Liver (tissue), 7 donors: ENCODE measurements at regions not wholly inside any gene's neighbourhood (a gene's known extent, or its start where the extent isn't known, plus 50 kb on each side); places are given as distances from the start of the nearest gene placed in this dataset.

Experiments used
- DNase-seq: peaks from one replicate; pipeline ENCODE4 v3.0.0-alpha.2; 2017; ENCODE audit warnings: low spot score
- H3K27ac ChIP-seq, 2 donors: one replicate each; pipeline ENCODE4 v1.7.0; 2013; ENCODE audit warnings: inconsistent platforms in 2 of 2, low read length in 2 of 2, control low read depth in 1 of 2, low read depth in 1 of 2, mild to moderate bottlenecking in 1 of 2
- H3K27me3 ChIP-seq, 4 donors: one replicate each; pipeline versions ENCODE4 v1.6.1 to v1.7.0; 2013; ENCODE audit warnings: low read length in 3 of 4, inconsistent platforms in 1 of 4, mild to moderate bottlenecking in 1 of 4, moderate library complexity in 1 of 4; ENCODE audit not compliant: control insufficient read depth in 4 of 4, insufficient read depth in 4 of 4
- H3K36me3 ChIP-seq, 4 donors: one replicate each; pipeline versions ENCODE4 v1.6.1 to v1.7.0; 2013; ENCODE audit warnings: low read length in 3 of 4, mild to moderate bottlenecking in 3 of 4, low read depth in 1 of 4, moderate library complexity in 1 of 4; ENCODE audit not compliant: control insufficient read depth in 4 of 4, insufficient read depth in 3 of 4
- H3K4me1 ChIP-seq, 4 donors: one replicate each; pipeline versions ENCODE4 v1.6.1 to v1.7.0; 2013; ENCODE audit warnings: low read length in 3 of 4, mild to moderate bottlenecking in 3 of 4, moderate library complexity in 1 of 4; ENCODE audit not compliant: control insufficient read depth in 4 of 4, insufficient read depth in 4 of 4
- H3K4me3 ChIP-seq, 3 donors: one replicate each; pipeline versions ENCODE4 v1.6.1 to v1.7.0; 2013; ENCODE audit warnings: low read length in 3 of 3, control low read depth in 1 of 3, low read depth in 1 of 3, mild to moderate bottlenecking in 1 of 3
- H3K9ac ChIP-seq, 2 donors: one replicate each; pipeline ENCODE4 v1.7.0; 2013; ENCODE audit warnings: low read length in 2 of 2, mild to moderate bottlenecking in 2 of 2, moderate library complexity in 2 of 2, control low read depth in 1 of 2, low read depth in 1 of 2
- H3K9me3 ChIP-seq, 4 donors: one replicate each; pipeline versions ENCODE4 v1.6.1 to v1.7.0; 2013; ENCODE audit warnings: low read length in 3 of 4; ENCODE audit not compliant: control insufficient read depth in 4 of 4
- EGR1 ChIP-seq, 2 donors: IDR thresholded peaks; 2 replicates each; pipeline ENCODE4 v1.6.1; 2016 to 2018; ENCODE audit warnings: antibody characterized with exemption in 2 of 2, low read depth in 2 of 2
- FOXA1 ChIP-seq: IDR thresholded peaks from 2 replicates; pipeline ENCODE4 v1.6.1; 2016; ENCODE audit warnings: antibody characterized with exemption
- FOXA2 ChIP-seq: IDR thresholded peaks from 2 replicates; pipeline ENCODE4 v1.6.1; 2016; ENCODE audit warnings: antibody characterized with exemption
- GABPA ChIP-seq, 2 donors: IDR thresholded peaks in 1 of 2; conservative IDR thresholded peaks in 1 of 2; 2 replicates each; pipeline ENCODE4 v1.6.1; 2016; ENCODE audit warnings: antibody characterized with exemption in 2 of 2, mild to moderate bottlenecking in 1 of 2, moderate library complexity in 1 of 2
- HNF4A ChIP-seq, 2 donors: conservative IDR thresholded peaks; 2 replicates each; pipeline ENCODE4 v1.6.1; 2016; ENCODE audit warnings: antibody characterized with exemption in 2 of 2, mild to moderate bottlenecking in 2 of 2
- HNF4G ChIP-seq: IDR thresholded peaks from 2 replicates; pipeline ENCODE4 v1.6.1; 2016; ENCODE audit warnings: antibody characterized with exemption
- JUND ChIP-seq, 2 donors: IDR thresholded peaks; 2 replicates each; pipeline ENCODE4 v1.6.1; 2016; ENCODE audit warnings: antibody characterized with exemption in 2 of 2
- RAD21 ChIP-seq, 2 donors: IDR thresholded peaks; 2 replicates each; pipeline ENCODE4 v1.6.1; 2016; ENCODE audit warnings: antibody characterized with exemption in 2 of 2, mild to moderate bottlenecking in 2 of 2
- RXRA ChIP-seq, 2 donors: IDR thresholded peaks; 2 replicates each; pipeline ENCODE4 v1.6.1; 2017 to 2018; ENCODE audit warnings: antibody characterized with exemption in 2 of 2, mild to moderate bottlenecking in 1 of 2
- SP1 ChIP-seq: IDR thresholded peaks from 2 replicates; pipeline ENCODE4 v1.6.1; 2018; ENCODE audit warnings: antibody characterized with exemption, mild to moderate bottlenecking
- TAF1 ChIP-seq: conservative IDR thresholded peaks from 2 replicates; pipeline ENCODE4 v1.6.1; 2016; ENCODE audit warnings: antibody characterized with exemption, mild to moderate bottlenecking
- WGBS: extraction: QIAGEN DNeasy Blood & Tissue Kit; methylation state at CpG from one replicate; pipeline ENCODE4 v1.1.7; 2013; 5-methylcytosine and 5-hydroxymethylcytosine counted together
- TF ChIP-seq, protein P1 (sequence below): IDR thresholded peaks from 2 replicates; pipeline ENCODE4 v1.6.1; 2016; ENCODE audit warnings: antibody characterized with exemption
- TF ChIP-seq, protein P2 (sequence below): IDR thresholded peaks from 2 replicates; pipeline ENCODE4 v1.6.1; 2016; ENCODE audit warnings: antibody characterized with exemption
- TF ChIP-seq, protein P3 (sequence below): IDR thresholded peaks from 2 replicates; pipeline ENCODE4 v1.6.1; 2016; ENCODE audit warnings: antibody characterized with exemption, mild to moderate bottlenecking
- donor health status: healthy.
- donor health status: healthy.
- donor health status: healthy.
- donor health status: healthy.

DNA sequence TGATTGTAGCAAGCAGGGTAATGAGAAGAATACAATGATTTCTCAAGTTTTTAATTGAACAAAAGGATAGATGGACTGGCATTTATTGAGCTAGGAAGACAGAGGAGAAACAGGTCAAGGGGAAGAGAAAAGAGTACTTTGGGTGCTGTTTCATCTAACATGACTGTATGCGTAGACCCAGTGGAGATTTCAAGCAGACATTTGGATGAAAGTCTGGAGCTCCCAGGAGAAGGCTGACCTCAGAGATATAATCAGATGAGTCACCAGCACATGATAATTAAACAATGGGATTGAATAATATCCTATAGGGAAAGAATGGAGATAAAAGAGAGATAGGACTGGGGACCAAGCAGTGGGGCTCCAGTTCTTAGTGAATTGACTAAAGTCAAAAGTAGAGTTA, 194.9 kb downstream of the ARRDC4 start:
- Histone ChIP-seq H3K9ac (no peak overlapping the region), H3K36me3 (no peaks in the 10 kb centered on the region), H3K4me3 (no peak overlapping the region), H3K9me3 (no peaks in the 10 kb centered on the region), H3K27me3 (no peaks in the 10 kb centered on the region), H3K27ac (no peak overlapping the region), H3K4me1 (no peaks in the 10 kb centered on the region)
- WGBS = 90% methylated on average over 1 of the region's 1 CpG
- TF ChIP-seq RAD21 (IDR thresholded peaks at IDR 0.05) = no peak
- TF ChIP-seq GABPA (IDR thresholded peaks at IDR 0.05 in 1 of 2, conservative IDR thresholded peaks at IDR 0.05 in 1 of 2) = no peak
- TF ChIP-seq, protein P1, sequence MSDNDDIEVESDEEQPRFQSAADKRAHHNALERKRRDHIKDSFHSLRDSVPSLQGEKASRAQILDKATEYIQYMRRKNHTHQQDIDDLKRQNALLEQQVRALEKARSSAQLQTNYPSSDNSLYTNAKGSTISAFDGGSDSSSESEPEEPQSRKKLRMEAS = no peak
- TF ChIP-seq FOXA2 = no peak
- TF ChIP-seq, protein P2, sequence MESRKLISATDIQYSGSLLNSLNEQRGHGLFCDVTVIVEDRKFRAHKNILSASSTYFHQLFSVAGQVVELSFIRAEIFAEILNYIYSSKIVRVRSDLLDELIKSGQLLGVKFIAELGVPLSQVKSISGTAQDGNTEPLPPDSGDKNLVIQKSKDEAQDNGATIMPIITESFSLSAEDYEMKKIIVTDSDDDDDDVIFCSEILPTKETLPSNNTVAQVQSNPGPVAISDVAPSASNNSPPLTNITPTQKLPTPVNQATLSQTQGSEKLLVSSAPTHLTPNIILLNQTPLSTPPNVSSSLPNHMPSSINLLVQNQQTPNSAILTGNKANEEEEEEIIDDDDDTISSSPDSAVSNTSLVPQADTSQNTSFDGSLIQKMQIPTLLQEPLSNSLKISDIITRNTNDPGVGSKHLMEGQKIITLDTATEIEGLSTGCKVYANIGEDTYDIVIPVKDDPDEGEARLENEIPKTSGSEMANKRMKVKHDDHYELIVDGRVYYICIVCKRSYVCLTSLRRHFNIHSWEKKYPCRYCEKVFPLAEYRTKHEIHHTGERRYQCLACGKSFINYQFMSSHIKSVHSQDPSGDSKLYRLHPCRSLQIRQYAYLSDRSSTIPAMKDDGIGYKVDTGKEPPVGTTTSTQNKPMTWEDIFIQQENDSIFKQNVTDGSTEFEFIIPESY = no peak
- TF ChIP-seq HNF4G = no peak
- no peak for TF ChIP-seq RXRA (IDR thresholded peaks at IDR 0.05)
- TF ChIP-seq HNF4A (conservative IDR thresholded peaks at IDR 0.05) = no peak
- no peak for TF ChIP-seq FOXA1
- TF ChIP-seq SP1 = no peak
- TF ChIP-seq TAF1 = no peak
- TF ChIP-seq EGR1 (IDR thresholded peaks at IDR 0.05; ENCODE audit: low read depth in 2 of 2) = no peak
- TF ChIP-seq JUND (IDR thresholded peaks at IDR 0.05) = no peak
- no peak for DNase-seq

DNA sequence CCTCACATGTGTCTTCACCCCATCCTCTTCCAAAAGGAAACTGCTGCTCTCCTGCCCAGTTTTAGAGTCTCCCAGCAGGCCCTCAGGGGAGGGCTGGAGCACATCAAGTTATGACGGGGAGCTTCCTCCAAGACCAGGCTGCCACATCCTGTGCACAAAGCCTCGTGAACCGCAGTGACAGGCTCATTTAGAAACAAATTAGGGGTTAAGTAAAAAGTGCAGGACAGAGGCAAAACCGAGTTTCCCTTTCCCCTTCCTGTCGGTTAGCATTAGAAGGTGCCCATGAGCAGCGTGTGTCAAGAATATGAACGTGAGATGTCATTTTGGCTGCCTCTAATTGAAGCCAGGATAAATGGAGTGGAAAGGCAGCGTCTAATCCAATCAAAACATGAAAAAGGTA, 199.7 kb downstream of the ARRDC4 start:
- TF ChIP-seq HNF4G = no peak
- TF ChIP-seq, protein P3, sequence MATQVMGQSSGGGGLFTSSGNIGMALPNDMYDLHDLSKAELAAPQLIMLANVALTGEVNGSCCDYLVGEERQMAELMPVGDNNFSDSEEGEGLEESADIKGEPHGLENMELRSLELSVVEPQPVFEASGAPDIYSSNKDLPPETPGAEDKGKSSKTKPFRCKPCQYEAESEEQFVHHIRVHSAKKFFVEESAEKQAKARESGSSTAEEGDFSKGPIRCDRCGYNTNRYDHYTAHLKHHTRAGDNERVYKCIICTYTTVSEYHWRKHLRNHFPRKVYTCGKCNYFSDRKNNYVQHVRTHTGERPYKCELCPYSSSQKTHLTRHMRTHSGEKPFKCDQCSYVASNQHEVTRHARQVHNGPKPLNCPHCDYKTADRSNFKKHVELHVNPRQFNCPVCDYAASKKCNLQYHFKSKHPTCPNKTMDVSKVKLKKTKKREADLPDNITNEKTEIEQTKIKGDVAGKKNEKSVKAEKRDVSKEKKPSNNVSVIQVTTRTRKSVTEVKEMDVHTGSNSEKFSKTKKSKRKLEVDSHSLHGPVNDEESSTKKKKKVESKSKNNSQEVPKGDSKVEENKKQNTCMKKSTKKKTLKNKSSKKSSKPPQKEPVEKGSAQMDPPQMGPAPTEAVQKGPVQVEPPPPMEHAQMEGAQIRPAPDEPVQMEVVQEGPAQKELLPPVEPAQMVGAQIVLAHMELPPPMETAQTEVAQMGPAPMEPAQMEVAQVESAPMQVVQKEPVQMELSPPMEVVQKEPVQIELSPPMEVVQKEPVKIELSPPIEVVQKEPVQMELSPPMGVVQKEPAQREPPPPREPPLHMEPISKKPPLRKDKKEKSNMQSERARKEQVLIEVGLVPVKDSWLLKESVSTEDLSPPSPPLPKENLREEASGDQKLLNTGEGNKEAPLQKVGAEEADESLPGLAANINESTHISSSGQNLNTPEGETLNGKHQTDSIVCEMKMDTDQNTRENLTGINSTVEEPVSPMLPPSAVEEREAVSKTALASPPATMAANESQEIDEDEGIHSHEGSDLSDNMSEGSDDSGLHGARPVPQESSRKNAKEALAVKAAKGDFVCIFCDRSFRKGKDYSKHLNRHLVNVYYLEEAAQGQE = no peak
- TF ChIP-seq JUND (IDR thresholded peaks at IDR 0.05) = no peak
- no peak for TF ChIP-seq FOXA1
- TF ChIP-seq FOXA2 = no peak
- Histone ChIP-seq H3K9ac (no peak overlapping the region), H3K4me1 (no peaks in the 10 kb centered on the region), H3K27ac (no peak overlapping the region), H3K36me3 (no peaks in the 10 kb centered on the region), H3K4me3 (no peak overlapping the region), H3K27me3 (no peaks in the 10 kb centered on the region), H3K9me3 (no peaks in the 10 kb centered on the region)
- WGBS = 45% methylated on average over 8 of the region's 8 CpGs
- DNase-seq = no peak
